GM19193 (cell line): ENCODE measurements at regions not wholly inside any gene's neighbourhood (a gene's known extent, or its start where the extent isn't known, plus 50 kb on each side); places are given as distances from the start of the nearest gene placed in this dataset.

Experiments
- POLR2A ChIP-seq: IDR thresholded peaks from 4 replicates; pipeline ENCODE4 v1.6.1; 2011; ENCODE audit not compliant: insufficient read depth, insufficient read length; ENCODE audit errors: extremely low read depth

GRCh38 chr5:18393565-18394442 is 759.5 kb downstream of the TAF11L14 start:
- TF ChIP-seq POLR2A, result no peak

DNA sequence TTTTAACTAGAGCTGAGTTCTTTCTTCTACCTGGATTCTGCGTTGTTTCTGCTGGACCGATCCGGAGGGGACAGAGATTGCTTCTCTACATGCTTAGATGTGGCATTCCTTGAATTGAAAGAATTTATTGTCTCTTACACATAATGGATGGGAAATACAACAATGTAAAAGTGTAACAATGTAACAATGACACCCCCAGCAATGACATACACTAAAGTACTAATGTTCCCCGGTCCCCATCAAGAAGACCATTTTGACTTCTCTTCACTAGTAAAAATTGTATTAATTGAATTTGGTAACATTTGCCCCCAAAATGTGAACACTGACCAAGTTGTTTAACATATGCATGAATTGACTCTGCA is 760.2 kb downstream of the TAF11L14 start:
- TF ChIP-seq POLR2A, result no peak

- no peak for TF ChIP-seq POLR2A
These were observed 761.2 kb downstream of the TAF11L14 start for GRCh38 chr5:18395126-18396110.

- no peak for TF ChIP-seq POLR2A
These were observed 763.1 kb downstream of the TAF11L14 start for GRCh38 chr5:18397371-18397770.

DNA sequence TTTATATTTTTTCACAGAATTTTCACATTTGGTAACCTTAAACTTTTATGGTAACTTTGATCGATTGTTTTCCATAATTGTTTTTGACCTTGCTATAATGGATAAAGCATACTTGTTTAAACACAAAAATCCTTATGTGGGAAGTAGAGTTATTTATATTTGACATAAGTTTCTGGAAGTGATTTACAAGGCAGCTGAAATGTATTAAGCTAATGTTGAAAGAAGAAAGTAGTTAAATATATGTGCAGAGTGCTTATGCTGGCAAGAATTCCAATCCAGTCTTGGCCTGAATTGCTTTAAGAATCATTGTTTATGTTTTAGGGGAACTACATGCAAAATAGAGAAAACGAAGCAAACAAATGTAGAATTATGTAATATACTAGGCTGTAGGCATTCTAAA is 763.6 kb downstream of the TAF11L14 start:
- no peak for TF ChIP-seq POLR2A

DNA sequence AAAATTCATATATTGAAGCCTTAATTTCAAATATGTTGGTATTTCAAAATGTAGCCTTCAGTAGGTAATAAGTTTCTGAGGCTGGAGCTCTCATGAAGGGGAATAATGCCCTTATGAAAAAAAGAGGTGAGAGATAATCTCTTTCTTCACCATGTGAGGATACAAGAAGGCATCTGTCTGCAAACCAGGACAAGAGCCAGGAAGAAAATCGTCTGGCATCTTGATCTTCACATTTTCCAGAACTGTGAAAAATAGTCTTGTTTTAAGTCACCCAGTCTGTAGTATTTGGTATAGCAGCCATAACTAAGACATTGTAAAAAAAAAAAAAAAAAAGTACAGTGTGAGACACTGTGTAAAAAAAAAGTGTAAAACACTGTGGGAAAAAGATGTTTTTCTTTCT is 768.9 kb downstream of the TAF11L14 start:
- TF ChIP-seq POLR2A, result no peak

DNA sequence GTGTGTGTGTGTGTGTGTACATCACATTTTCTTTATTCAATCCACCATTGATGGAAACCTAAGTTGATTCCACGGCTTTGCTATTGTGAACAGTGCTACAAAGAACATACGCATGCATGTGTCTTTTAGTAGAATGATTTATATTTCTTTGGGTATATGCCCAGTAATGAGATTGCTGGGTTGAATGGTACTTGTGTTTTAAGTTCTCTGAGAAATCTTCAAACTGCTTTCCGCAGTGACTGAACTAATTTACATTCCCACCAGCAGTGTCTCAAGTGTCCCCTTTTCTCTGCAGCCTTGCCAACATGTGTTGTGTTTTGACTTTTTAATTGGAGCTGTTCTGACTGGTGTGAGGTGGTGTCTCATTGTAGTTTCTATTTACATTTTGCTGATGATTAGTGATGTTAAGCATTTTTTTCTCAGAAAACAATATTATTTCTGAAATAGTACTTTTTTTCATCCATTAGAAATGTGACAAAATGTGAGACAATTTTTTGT is 769.7 kb downstream of the TAF11L14 start:
- TF ChIP-seq POLR2A, result no peak

DNA sequence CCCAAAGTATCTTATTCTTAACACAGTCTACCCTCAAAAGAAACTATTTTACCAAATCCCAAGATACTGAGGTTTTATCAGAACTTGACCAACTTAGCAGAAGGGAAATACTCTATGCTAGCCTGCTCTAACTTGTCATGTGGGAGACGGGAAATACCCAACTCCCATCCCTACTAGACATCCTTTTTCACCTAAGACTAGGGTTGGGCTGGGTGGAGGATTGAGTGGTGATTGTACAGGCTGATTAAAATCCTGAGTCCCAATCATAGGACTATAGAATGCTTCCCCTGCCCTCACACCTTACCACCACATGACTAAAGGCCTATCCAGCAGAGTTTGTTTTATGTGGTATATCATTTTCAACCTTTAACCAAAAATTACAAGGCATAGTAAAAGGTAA is 786.5 kb downstream of the TAF11L14 start:
- TF ChIP-seq POLR2A, result no peak

- TF ChIP-seq POLR2A, result no peak
These were observed 799.1 kb downstream of the TAF11L14 start for GRCh38 chr5:18433336-18433735.

- no peak for TF ChIP-seq POLR2A
These were observed 803.9 kb downstream of the TAF11L14 start for GRCh38 chr5:18438126-18438525.

- TF ChIP-seq POLR2A, result no peak
These were observed 821.3 kb downstream of the TAF11L14 start for GRCh38 chr5:18455521-18455920.

DNA sequence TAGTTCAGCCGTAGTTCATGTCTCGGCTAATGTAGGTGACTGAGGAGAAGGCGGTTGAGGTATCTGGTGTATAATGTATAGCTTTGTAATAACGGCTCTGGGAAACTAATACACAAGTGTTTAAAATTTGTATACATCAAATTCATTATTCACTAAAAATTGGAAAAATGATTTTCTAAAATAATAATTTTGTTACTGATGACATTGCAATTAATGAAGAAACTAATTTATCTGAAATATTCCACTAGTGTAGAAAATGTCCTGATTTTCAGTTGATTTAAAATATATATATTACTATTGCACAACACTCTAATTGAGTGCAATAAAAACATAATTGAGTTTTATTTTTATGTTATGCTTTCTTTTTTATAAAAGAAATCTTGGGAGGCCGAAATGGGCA is 823.0 kb downstream of the TAF11L14 start:
- TF ChIP-seq POLR2A, result no peak

DNA sequence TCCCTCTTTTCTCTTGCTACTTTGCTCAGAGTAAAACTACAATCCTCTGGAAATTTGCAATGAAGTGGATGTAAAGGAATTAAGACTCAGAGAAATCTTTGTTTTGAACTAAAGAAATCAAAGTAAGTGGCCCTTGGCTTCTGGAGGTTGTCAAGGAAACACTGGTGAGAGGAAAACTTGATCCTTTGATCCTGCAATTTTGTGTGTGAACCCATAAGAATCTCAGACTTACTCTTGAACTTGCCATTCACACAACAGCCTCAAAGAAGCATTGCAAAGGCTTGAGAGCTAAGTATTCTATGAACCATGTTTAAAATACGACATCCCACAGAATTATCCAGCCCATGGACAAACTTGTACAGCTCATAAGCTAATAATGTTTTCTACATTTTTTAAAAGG is 827.5 kb downstream of the TAF11L14 start:
- no peak for TF ChIP-seq POLR2A

GRCh38 chr5:18465833-18466681 is 831.8 kb downstream of the TAF11L14 start:
- TF ChIP-seq POLR2A, result no peak
